Sigmoid colon (tissue), 3 donors: ENCODE measurements at regions not wholly inside any gene's neighbourhood (a gene's known extent, or its start where the extent isn't known, plus 50 kb on each side); places are given as distances from the start of the nearest gene placed in this dataset.

ENCODE experiments used
- POLR2A ChIP-seq, 2 donors: fragments of 450-650 bp; IDR thresholded peaks; one replicate each; pipeline ENCODE4 v1.6.1; 2016; ENCODE audit warnings: antibody characterized with exemption in 2 of 2, mild to moderate bottlenecking in 2 of 2, moderate library complexity in 2 of 2
- TF ChIP-seq, protein P1 (sequence below), 4 experiments: fragments of 450-650 bp in 3 of 4; fragments of 200-600 bp in 1 of 4; IDR thresholded peaks; one replicate each; pipeline ENCODE4 v1.5.1; 2016 to 2019; ENCODE audit warnings: antibody characterized with exemption in 4 of 4, mild to moderate bottlenecking in 3 of 4, moderate library complexity in 2 of 4

DNA sequence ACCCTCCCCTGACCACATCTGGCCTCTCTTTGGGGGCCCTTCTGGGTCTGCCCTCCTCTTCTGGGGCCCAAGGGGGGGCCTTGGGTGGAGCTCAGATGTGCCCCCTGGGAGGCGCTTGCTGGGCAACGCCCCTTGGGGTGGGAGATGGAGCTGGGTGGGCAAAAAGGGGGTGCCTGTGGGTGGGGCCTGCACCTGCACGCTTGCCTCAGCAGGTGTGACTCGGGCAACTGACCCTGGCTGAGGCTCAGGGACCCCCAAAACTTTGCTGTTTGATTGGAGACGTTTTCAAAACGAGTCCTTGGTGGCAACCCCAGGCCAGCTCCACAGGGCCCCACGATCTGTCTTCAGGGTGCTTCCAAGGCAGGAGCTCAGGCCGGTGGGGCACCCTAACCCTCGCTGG, 105.3 kb downstream of the SIK1 start:
- TF ChIP-seq, protein P1, sequence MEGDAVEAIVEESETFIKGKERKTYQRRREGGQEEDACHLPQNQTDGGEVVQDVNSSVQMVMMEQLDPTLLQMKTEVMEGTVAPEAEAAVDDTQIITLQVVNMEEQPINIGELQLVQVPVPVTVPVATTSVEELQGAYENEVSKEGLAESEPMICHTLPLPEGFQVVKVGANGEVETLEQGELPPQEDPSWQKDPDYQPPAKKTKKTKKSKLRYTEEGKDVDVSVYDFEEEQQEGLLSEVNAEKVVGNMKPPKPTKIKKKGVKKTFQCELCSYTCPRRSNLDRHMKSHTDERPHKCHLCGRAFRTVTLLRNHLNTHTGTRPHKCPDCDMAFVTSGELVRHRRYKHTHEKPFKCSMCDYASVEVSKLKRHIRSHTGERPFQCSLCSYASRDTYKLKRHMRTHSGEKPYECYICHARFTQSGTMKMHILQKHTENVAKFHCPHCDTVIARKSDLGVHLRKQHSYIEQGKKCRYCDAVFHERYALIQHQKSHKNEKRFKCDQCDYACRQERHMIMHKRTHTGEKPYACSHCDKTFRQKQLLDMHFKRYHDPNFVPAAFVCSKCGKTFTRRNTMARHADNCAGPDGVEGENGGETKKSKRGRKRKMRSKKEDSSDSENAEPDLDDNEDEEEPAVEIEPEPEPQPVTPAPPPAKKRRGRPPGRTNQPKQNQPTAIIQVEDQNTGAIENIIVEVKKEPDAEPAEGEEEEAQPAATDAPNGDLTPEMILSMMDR (IDR thresholded peaks at IDR 0.05), result no peak
- TF ChIP-seq POLR2A (IDR thresholded peaks at IDR 0.05), result no peak
